Body of pancreas (tissue), 4 donors: ENCODE measurements at regions not wholly inside any gene's neighbourhood (a gene's known extent, or its start where the extent isn't known, plus 50 kb on each side); places are given as distances from the start of the nearest gene placed in this dataset.
"Not testable (repeated sequence)": the region's sequence is repeated elsewhere in the genome, so short reads cannot be mapped to it uniquely, and the experiment has no call there.

Source experiments
- CTCF ChIP-seq, 7 experiments: fragments of 450-650 bp in 4 of 7; fragments of 200-600 bp in 3 of 7; sonication (generic) in 3 of 7; IDR thresholded peaks; one replicate each; pipeline ENCODE4 v1.5.1; 2016 to 2019; ENCODE audit warnings: antibody characterized with exemption in 7 of 7
- POLR2A ChIP-seq, 3 donors: fragments of 450-650 bp; IDR thresholded peaks; one replicate each; pipeline ENCODE4 v1.6.1; 2016; ENCODE audit warnings: antibody characterized with exemption in 3 of 3, mild to moderate bottlenecking in 2 of 3

- not testable (repeated sequence) for TF ChIP-seq CTCF, POLR2A (IDR thresholded peaks at IDR 0.05)
Measured at GRCh38 chr1:145168220-145168848, 72.6 kb downstream of the FAM72D start.
